ENCODE measurements at regions not wholly inside any gene's neighbourhood (a gene's known extent, or its start where the extent isn't known, plus 50 kb on each side); places are given as distances from the start of the nearest gene placed in this dataset.

DNA sequence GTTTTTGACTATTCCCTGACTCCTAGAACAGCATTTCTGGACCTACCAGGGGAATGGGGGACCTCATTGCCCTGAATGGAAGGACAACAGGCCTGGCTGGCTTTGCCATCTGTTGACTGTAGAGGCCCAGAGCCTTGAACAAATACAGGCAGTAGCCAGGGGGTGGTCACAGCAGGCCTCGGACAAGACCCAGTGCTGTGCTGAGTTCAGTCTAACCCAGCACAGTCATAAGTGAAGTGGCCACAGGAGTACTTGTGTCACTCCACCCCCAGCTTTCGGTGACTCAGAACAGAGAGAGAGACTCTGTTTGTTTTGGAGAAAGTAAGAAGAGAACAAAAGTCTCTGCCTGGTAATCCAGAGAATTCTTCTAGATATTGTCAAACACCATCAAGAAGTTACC, 310.0 kb downstream of the PRR32 start:
- dilution Hi-C loops (cut with MboI; ENCODE audit: extremely low pct_ligation_motif_present, low sequenced_read_pairs), result no loop called here
- CTCF ChIA-PET, result no interaction called here

More for the DNA sequence above, 310.0 kb downstream of the PRR32 start:
- Histone ChIP-seq H3K4me1 (ENCODE audit: control insufficient read depth, extremely low read depth, insufficient read depth, low read length) (no peaks in the 10 kb centered on the region), H3K9me1 (replicated peaks; ENCODE audit: control insufficient read depth, extremely low read depth, insufficient read depth, low read length) (no peaks in the 10 kb centered on the region), H3K79me2 (ENCODE audit: control insufficient read depth, insufficient read depth, low read length) (no peaks in the 10 kb centered on the region), H3K4me2 (ENCODE audit: insufficient read depth, low read length) (no peak overlapping the region), H3K27me3 (ENCODE audit: control insufficient read depth in 2 of 2, insufficient read depth in 2 of 2, low read length in 2 of 2) (no peaks in the 10 kb centered on the region), H3K9me3 (replicated peaks; ENCODE audit: control insufficient read depth, insufficient read depth, low read length) (no peaks in the 10 kb centered on the region), H3K4me3 (replicated peaks in 1 of 3; ENCODE audit: insufficient read depth in 1 of 3, low read depth in 1 of 3, low read length in 3 of 3) (no peak overlapping the region), H3K36me3 (ENCODE audit: control insufficient read depth in 2 of 2, extremely low read depth in 1 of 2, insufficient read depth in 2 of 2, low read length in 2 of 2) (no peaks in the 10 kb centered on the region), H3K9ac (replicated peaks; ENCODE audit: extremely low read depth, insufficient read depth, low read length) (no peak overlapping the region), H2AFZ (ENCODE audit: low read depth, low read length) (no peak overlapping the region), H3K27ac (ENCODE audit: insufficient read depth, low read depth, low read length) (no peak overlapping the region), H4K20me1 (replicated peaks; ENCODE audit: control insufficient read depth, extremely low read depth, insufficient read depth, low read length) (no peaks in the 10 kb centered on the region)
- FAIRE-seq (no peak), DNase-seq (ENCODE audit: low read depth, low spot score) (no peak)
- TF ChIP-seq MYC (IDR thresholded peaks at IDR 0.05; ENCODE audit: low read depth, low read length), result no peak
- TF ChIP-seq, protein P1, sequence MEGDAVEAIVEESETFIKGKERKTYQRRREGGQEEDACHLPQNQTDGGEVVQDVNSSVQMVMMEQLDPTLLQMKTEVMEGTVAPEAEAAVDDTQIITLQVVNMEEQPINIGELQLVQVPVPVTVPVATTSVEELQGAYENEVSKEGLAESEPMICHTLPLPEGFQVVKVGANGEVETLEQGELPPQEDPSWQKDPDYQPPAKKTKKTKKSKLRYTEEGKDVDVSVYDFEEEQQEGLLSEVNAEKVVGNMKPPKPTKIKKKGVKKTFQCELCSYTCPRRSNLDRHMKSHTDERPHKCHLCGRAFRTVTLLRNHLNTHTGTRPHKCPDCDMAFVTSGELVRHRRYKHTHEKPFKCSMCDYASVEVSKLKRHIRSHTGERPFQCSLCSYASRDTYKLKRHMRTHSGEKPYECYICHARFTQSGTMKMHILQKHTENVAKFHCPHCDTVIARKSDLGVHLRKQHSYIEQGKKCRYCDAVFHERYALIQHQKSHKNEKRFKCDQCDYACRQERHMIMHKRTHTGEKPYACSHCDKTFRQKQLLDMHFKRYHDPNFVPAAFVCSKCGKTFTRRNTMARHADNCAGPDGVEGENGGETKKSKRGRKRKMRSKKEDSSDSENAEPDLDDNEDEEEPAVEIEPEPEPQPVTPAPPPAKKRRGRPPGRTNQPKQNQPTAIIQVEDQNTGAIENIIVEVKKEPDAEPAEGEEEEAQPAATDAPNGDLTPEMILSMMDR (IDR thresholded peaks at IDR 0.05; ENCODE audit: extremely low read depth in 1 of 2, insufficient read depth in 1 of 2, low read depth in 1 of 2, low read length in 2 of 2), result no peak
- no peak for TF ChIP-seq POLR2AphosphoS5 (IDR thresholded peaks at IDR 0.05; ENCODE audit: insufficient read depth, low read depth, low read length)
- no peak for TF ChIP-seq MAX (IDR thresholded peaks at IDR 0.05; ENCODE audit: insufficient read depth, insufficient read length)
- no peak for TF ChIP-seq POLR2A (IDR thresholded peaks at IDR 0.05; ENCODE audit: low read depth, low read length)
- no peak for TF ChIP-seq FOS (IDR thresholded peaks at IDR 0.05; ENCODE audit: borderline replicate concordance, insufficient read depth, low read length)
- no peak for TF ChIP-seq GATA2 (IDR thresholded peaks at IDR 0.05; ENCODE audit: insufficient read depth, insufficient read length, low read depth, low read length)
- no peak for TF ChIP-seq JUN (IDR thresholded peaks at IDR 0.05; ENCODE audit: borderline replicate concordance, insufficient read depth, insufficient read length, low read depth)
- TF ChIP-seq EZH2 (IDR thresholded peaks at IDR 0.05; ENCODE audit: borderline replicate concordance, low read depth, low read length, severe bottlenecking), result no peak
- intact Hi-C loops (cut with micrococcal nuclease), result no loop called here
- no TSS peak for BruUV-seq (replicated peaks)
- POLR2A ChIA-PET, result no interaction called here

All from endothelial cell of umbilical vein (primary cell).